Epidermal melanocyte (primary cell): ENCODE measurements at regions not wholly inside any gene's neighbourhood (a gene's known extent, or its start where the extent isn't known, plus 50 kb on each side); places are given as distances from the start of the nearest gene placed in this dataset.

Experiments used
- DNase-seq: peaks from one replicate; pipeline ENCODE4 v3.0.0; 2011; ENCODE audit warnings: low spot score; ENCODE audit not compliant: insufficient read length

- DNase-seq, result no peak
Observed at GRCh38 chr10:128462844-128463243, 336.6 kb upstream of the MKI67 start.

GRCh38 chr10:128463991-128464760 is 338.0 kb upstream of the MKI67 start:
- DNase-seq, result no peak

- no peak for DNase-seq
Observed at GRCh38 chr10:128465697-128466096, 339.5 kb upstream of the MKI67 start.

GRCh38 chr10:128466831-128467371 is 340.7 kb upstream of the MKI67 start:
- DNase-seq, result no peak

GRCh38 chr10:128468462-128468861 is 342.2 kb upstream of the MKI67 start:
- no peak for DNase-seq

GRCh38 chr10:128469515-128469914 is 343.3 kb upstream of the MKI67 start:
- DNase-seq, result no peak

GRCh38 chr10:128470321-128470965 is 344.2 kb upstream of the MKI67 start:
- DNase-seq, result no peak

GRCh38 chr10:128471151-128471550 is 344.9 kb upstream of the MKI67 start:
- DNase-seq, result no peak

GRCh38 chr10:128472196-128472595 is 346.0 kb upstream of the MKI67 start:
- DNase-seq, result no peak

- DNase-seq, result no peak
Observed at GRCh38 chr10:128473396-128473795, 347.2 kb upstream of the MKI67 start.

- no peak for DNase-seq
Observed at GRCh38 chr10:128473911-128474310, 347.7 kb upstream of the MKI67 start.

- DNase-seq, result no peak
Observed at GRCh38 chr10:128474571-128474970, 348.3 kb upstream of the MKI67 start.

- DNase-seq, result no peak
Observed at GRCh38 chr10:128475686-128476367, 349.6 kb upstream of the MKI67 start.

GRCh38 chr10:128476368-128476725 is 350.1 kb upstream of the MKI67 start:
- no peak for DNase-seq

- DNase-seq, result no peak
Observed at GRCh38 chr10:128476845-128477244, 350.6 kb upstream of the MKI67 start.

- no peak for DNase-seq
Observed at GRCh38 chr10:128480601-128481000, 354.4 kb upstream of the MKI67 start.

GRCh38 chr10:128481152-128481840 is 355.1 kb upstream of the MKI67 start:
- no peak for DNase-seq

GRCh38 chr10:128482052-128482451 is 355.8 kb upstream of the MKI67 start:
- no peak for DNase-seq

- no peak for DNase-seq
Observed at GRCh38 chr10:128483216-128483615, 357.0 kb upstream of the MKI67 start.

GRCh38 chr10:128484041-128484440 is 357.8 kb upstream of the MKI67 start:
- DNase-seq, result no peak

- no peak for DNase-seq
Observed at GRCh38 chr10:128485701-128486235, 359.5 kb upstream of the MKI67 start.
